ENCODE measurements at regions not wholly inside any gene's neighbourhood (a gene's known extent, or its start where the extent isn't known, plus 50 kb on each side); places are given as distances from the start of the nearest gene placed in this dataset.
"Not testable (repeated sequence)": the region's sequence is repeated elsewhere in the genome, so short reads cannot be mapped to it uniquely, and the experiment has no call there.

- Mint-ChIP-seq H3K9me3 (ENCODE audit: unreplicated experiment) (peaks cover 4% of the 10 kb centered on the region), H3K4me3 (ENCODE audit: unreplicated experiment) (no peak overlapping the region), H3K27ac (ENCODE audit: unreplicated experiment) (no peak overlapping the region), H3K4me1 (ENCODE audit: low read depth, unreplicated experiment) (peaks cover 5% of the 10 kb centered on the region), H3K36me3 (ENCODE audit: unreplicated experiment) (no peaks in the 10 kb centered on the region), H3K27me3 (ENCODE audit: unreplicated experiment) (no peaks in the 10 kb centered on the region)
- no peak for DNase-seq
- TF ChIP-seq CTCF (IDR thresholded peaks at IDR 0.05; ENCODE audit: partially characterized antibody, unreplicated experiment) = no peak
These were observed 542.1 kb upstream of the TUSC1 start for GRCh38 chr9:26220367-26220766.

GRCh38 chr9:26219961-26220360 lies 541.7 kb upstream of the TUSC1 start:
- Mint-ChIP-seq H3K4me3 (ENCODE audit: unreplicated experiment) (no peak overlapping the region), H3K27ac (ENCODE audit: unreplicated experiment) (no peak overlapping the region), H3K36me3 (ENCODE audit: unreplicated experiment) (no peaks in the 10 kb centered on the region), H3K27me3 (ENCODE audit: unreplicated experiment) (no peaks in the 10 kb centered on the region), H3K9me3 (ENCODE audit: unreplicated experiment) (peaks cover 4% of the 10 kb centered on the region), H3K4me1 (ENCODE audit: low read depth, unreplicated experiment) (peaks cover 5% of the 10 kb centered on the region)
- peak; percentile 34 for DNase-seq
- TF ChIP-seq CTCF (IDR thresholded peaks at IDR 0.05; ENCODE audit: partially characterized antibody, unreplicated experiment) = no peak

GRCh38 chr9:26216702-26217101 lies 538.5 kb upstream of the TUSC1 start:
- peaks cover 3% of the 10 kb centered on the region for H3K27me3 Mint-ChIP-seq (ENCODE audit: unreplicated experiment)
- peaks cover 5% of the 10 kb centered on the region for H3K4me1 Mint-ChIP-seq (ENCODE audit: low read depth, unreplicated experiment)
- H3K4me3 Mint-ChIP-seq (ENCODE audit: unreplicated experiment) = no peak overlapping the region
- H3K9me3 Mint-ChIP-seq (ENCODE audit: unreplicated experiment) = peaks cover 7% of the 10 kb centered on the region
- no peak overlapping the region for H3K27ac Mint-ChIP-seq (ENCODE audit: unreplicated experiment)
- DNase-seq = no peak
- H3K36me3 Mint-ChIP-seq (ENCODE audit: unreplicated experiment) = no peaks in the 10 kb centered on the region
- TF ChIP-seq CTCF (IDR thresholded peaks at IDR 0.05; ENCODE audit: partially characterized antibody, unreplicated experiment) = no peak

- DNase-seq; H3K4me3 Mint-ChIP-seq (ENCODE audit: unreplicated experiment); H3K27me3 Mint-ChIP-seq (ENCODE audit: unreplicated experiment); H3K4me1 Mint-ChIP-seq (ENCODE audit: low read depth, unreplicated experiment); H3K9me3 Mint-ChIP-seq (ENCODE audit: unreplicated experiment); H3K36me3 Mint-ChIP-seq (ENCODE audit: unreplicated experiment): not testable (repeated sequence)
- H3K27ac Mint-ChIP-seq (ENCODE audit: unreplicated experiment) = peak overlapping the region; percentile 65
These were observed 536.6 kb upstream of the TUSC1 start for GRCh38 chr9:26214713-26215444.

GRCh38 chr9:26210338-26210851 lies 532.2 kb upstream of the TUSC1 start:
- TF ChIP-seq CTCF (IDR thresholded peaks at IDR 0.05; ENCODE audit: partially characterized antibody, unreplicated experiment) = no peak
- Mint-ChIP-seq H3K36me3 (ENCODE audit: unreplicated experiment) (no peaks in the 10 kb centered on the region), H3K4me1 (ENCODE audit: low read depth, unreplicated experiment) (peaks cover 5% of the 10 kb centered on the region), H3K4me3 (ENCODE audit: unreplicated experiment) (no peak overlapping the region), H3K27me3 (ENCODE audit: unreplicated experiment) (peaks cover 3% of the 10 kb centered on the region), H3K9me3 (ENCODE audit: unreplicated experiment) (peaks cover 3% of the 10 kb centered on the region), H3K27ac (ENCODE audit: unreplicated experiment) (peak overlapping the region; percentile 56)
- DNase-seq = no peak

Measured in glutamatergic neuron (in vitro differentiated cells).